ENCODE measurements at regions not wholly inside any gene's neighbourhood (a gene's known extent, or its start where the extent isn't known, plus 50 kb on each side); places are given as distances from the start of the nearest gene placed in this dataset. TPM values are rescaled to one million over a fixed set of nuclear protein-coding genes. Genes with fewer than 3 reads are reported as not detected.
A peak's percentile ranks its signal among the peaks of the same experiment; 100 is the strongest.

DNA sequence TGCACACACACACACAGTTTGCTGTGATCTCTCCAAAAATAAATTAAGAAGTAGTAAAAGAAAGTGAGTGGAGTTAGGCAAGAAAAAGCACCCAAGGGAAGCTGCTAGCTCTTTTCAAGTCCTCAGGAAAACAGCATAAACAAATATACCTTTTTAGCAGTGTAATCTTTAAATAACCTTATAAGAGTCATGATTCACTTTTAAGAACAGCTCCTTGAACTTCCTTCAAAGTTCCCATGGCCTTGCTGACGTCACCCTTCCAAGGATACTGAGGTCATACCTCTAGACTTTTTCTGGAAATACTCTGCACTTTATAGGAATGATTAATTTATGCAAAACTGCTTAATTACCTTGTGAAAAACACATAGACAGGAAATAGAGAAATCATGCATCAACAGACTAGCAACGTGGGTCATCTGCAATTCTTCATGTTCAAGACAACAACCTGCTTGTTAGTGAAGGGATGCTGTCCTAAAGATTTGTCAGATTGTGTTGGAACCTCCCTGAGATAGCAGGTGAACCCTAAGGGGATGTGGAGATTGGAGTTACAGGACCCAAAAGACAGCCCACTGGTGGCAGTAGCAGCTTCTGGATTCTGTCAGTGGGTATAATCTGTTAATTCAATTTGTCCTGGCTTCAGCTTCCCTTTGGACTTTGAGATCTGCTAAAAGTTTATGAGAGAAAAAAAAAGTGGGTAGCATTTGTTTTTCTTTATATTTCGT lies 229.0 kb downstream of the ELAVL2 start:
- no peak for DNase-seq

DNA sequence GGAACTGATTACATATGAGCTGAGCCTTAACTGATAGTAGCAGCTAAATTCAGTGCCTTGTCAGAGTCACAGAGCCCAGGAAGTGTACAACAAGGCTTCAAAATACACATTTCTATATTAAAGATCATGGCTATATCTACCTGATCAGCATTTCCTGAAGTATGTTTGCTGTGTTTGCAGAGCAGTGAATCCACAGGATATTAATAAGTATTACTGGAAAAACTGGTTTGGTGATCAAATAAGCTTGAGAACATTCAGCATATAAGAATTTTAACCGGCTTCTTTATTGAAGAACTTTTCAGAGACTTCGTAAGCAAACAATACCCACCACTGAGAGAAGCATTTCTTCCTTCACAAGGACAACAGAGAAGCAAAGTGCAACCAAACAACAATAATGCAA lies 227.0 kb downstream of the ELAVL2 start:
- no peak for DNase-seq

DNA sequence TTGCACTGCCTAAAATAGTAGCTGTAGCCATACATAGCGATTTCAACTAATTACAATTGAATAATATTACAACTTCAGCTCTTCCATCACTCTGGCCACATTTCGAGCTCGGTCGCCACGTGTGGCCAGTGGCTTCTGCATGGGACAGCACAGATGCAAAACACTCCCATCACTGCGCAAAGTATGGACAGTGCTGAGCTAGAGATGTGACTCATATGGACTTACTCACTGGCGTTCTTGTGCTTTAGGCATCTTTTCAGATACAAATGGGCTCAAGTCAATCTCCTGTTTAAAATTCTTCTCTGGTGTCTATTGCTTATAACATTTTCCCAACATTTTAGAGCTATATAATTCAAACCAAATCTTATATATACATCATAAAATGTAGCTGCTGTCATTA lies 222.7 kb downstream of the ELAVL2 start:
- DNase-seq = no peak

DNA sequence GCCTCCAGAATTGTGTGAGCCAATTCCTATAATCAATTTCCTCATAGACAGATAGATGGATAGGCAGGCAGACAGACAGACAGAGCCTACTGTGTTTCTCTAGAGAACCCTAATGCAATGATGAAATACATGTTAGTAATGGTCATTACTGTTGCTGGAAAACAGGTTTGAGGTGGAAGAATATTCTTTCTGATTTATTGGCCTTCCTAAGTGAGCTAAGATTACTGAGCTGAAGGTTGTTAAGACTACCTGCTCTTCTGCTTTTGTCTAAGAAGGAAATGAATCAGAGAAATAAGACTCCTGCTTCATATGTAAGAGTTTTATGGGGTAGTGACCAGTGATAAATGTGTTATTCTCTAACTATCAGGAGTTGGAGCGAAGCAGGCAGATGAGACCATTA lies 219.9 kb downstream of the ELAVL2 start:
- DNase-seq = no peak

DNA sequence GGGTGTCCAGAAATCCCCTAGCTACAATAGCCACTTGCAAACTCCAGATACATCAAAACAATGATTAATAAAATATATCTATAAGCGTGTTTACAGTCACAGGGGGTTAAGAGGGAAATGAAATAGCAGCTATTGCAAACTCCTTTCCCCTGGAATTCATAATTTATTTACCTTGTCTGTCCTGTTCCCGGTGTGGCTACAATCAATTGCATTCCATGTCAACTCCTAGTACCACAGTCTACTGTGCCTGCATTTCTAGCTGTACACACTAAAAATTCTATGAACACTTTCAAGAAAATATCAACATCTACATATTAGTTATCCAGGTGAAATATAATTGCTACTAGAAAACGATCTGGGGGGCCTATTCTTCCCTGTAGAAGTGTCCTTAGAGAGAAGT lies 217.6 kb downstream of the ELAVL2 start:
- DNase-seq = no peak

DNA sequence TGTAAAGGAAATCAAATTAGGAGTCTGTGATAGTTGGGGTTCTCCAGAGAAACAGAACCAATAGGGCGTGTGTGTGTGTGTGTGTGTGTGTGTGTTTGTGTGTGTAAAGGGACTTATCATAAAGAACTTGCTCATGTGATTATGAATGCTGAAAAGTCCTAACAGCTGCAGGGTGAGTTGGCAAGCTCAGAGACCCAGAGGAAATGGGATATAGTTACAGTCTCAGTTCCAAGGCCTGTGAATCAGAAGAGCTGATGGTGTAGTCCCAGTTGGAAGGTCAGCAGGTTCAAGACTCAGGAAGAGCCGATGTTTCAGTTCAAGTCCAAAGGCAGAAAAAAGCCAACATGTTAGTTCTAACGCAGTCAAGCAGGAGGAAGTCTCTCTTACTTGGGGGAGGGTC lies 214.2 kb downstream of the ELAVL2 start:
- peak; percentile 35 for DNase-seq

DNA sequence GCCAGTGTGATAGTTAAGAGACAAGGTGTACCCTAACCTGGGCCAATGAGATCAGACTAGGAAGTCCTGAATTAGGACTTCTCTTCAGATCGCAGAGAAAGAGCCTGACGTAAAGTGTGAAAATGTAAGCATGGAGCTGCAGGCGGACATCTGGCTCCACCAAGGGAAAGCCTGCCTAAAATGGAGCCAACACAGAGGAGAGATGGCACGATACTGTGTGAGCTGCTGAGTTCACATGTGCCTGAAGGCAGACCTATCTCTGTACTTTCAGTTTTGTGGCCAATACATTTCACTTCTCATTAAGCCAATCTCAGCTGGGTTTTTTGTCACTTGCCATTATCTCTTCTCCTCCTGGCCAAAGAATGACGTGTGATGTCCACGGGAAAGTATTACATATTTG lies 210.5 kb downstream of the ELAVL2 start:
- DNase-seq = no peak

DNA sequence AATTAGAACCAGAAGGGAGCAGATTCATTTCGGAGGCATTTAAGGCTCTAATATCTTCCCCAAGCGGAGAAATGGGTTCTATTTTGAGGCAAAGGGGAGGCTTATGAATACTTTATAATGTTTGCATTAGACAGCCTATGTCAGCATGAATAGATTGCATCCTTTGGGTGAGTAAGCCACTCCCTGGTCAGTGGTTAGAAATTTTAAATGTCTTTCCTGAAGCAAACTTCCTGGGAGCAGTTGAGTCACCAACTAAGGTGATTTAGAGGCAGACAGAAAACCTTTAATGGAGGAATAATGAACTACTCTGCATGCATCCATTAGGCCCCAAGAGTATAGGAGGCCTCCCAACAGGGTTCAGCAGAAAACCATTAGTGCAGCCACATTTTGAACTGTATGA lies 204.9 kb downstream of the ELAVL2 start:
- DNase-seq = no peak

DNA sequence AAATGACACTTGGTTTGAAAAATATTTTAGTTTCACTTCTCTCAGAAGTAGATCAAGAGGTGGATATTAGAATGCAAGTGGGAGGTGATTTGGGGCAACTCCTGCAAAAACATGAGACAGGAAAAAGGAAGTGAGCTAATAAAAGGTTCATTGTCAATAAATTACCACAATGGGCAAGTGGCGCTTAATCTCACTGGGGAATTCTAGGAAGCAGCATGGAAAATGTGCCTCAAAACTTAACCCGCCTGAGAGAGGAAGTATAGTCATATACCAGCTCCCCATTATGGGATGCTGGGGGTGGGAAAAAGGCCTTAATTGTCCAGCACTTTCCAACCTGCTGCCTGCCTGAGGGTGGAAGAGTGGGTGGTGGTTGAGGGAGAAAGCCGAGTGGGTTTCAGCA lies 204.1 kb downstream of the ELAVL2 start:
- no peak for DNase-seq

DNA sequence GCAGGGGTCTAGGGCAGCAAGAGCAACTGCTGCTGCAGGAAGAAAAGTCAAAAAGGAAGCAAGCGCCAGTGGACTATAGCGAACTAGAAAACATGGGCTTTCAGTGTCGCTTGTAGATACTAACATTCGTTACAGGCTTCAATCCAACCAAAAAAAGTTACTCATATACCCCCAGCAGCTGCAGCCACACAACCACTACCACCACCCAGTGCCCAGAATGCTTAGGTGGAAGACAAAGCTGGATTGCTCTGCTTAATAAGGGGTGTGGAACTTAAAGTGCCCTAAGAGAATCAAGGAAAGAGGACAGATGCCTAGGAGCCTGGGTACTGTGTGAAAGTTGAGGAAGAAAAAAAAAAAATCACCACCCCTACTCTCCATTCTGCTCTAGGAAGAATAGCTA lies 203.6 kb downstream of the ELAVL2 start:
- DNase-seq = no peak

DNA sequence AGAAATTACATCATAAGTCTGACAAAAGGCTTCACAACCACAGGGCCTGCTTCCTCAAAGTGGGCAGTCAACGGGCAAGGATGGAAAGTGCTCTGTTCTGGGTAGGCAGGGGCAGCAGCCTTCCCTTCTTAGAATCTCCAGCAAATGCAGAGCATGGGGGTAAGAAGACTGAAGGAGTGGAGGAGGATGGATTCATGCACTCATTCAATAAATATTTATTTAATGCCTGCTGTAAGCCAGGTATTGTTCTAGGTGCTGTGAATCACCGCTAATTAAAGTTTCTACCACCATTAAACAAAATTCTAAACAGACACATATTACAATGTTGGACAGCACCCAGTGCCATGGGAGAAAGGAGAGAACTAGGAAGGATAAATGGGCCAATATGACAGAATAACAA lies 195.6 kb downstream of the ELAVL2 start:
- no peak for DNase-seq

DNA sequence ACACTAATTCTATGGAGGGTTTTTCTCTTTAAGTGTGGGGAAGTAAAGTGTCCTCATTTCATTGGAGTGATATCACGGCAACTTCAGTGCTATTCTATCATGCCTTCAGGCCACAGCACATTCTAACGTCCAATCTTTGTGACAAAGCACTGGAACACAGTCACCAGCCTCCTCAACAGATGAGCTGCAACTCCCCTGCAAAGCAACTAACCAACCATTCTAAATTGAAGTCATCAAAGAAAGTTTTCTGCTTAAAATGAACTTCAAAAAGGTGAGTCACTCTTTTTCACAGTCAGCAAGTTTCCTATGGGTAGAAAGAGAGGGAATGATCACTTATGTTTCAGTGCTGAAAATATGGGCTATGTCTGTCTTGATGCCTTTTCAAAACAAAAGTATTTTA lies 190.8 kb downstream of the ELAVL2 start:
- no peak for DNase-seq

DNA sequence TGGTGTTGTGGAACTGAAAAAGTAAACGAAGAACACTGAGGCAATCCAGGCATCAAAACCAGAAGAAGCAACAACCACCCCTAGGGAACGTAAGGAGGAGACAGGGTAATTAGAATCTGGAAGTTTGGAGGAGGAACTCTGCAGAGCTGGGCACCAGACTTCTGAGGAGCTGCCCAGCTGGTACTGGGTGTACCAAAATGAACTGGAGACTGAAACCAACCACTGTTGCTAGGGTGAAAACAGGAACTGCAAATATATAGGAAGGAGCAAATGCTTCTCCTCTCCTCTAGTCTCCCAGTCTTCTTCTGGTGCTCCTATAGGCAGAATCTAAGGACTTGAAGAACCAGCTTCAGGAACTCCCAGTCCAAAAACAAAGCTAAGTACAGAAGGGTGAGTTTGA lies 189.8 kb downstream of the ELAVL2 start:
- DNase-seq = no peak

DNA sequence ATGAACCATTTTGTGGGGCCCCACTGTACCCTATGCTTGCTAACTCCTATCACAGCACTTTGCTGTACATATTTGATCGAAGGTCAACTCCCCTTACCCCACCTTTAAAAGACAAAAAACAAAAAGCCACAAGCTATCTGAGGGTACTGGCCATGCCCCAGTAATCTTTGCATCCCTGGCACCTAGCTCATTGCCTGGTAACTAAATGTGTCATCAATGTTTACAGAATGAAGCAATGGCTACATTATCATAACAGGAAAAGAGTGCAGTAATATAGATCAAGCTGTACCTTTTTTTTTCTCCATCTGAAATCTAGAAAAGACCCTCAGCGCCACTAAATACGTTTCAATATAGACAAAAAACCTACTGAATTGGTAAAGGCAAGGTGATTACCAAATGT lies 188.0 kb downstream of the ELAVL2 start:
- no peak for DNase-seq

DNA sequence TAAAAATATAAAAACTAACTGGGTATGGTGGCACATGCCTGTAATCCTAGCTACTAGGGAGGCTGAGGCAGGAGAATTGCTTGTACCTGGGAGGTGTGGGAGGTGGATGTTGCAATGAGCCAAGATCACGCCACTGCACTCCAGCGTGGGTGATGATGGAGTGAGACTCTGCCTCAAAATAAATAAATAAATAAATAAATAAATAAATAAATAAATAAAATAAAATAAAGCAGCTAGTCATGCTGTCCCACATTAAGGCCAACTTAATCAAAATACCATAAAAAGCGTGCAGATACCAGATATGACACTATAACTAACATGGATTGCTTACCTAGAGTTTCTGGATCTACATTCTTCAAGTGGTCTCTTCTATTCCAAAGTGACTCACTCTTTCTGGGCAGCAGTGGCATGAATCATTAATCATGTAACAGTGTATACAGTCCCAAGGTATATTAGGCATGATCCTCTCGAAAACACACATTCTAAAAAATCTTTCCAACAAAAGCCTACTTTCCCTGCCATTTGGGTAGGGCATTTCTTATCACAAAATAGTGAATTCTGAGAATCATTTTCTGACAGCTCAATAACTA lies 187.1 kb downstream of the ELAVL2 start:
- no peak for DNase-seq

Small RNA genes lying in the stretch of these regions (small RNA-seq; reads per million reads assigned to genes)
- gene SUMO2P2 (ENCODE audit: low replicate concordance) = not detected
